ENCODE measurements at regions not wholly inside any gene's neighbourhood (a gene's known extent, or its start where the extent isn't known, plus 50 kb on each side); places are given as distances from the start of the nearest gene placed in this dataset.

- no peak overlapping the region for H3K27ac ChIP-seq (ENCODE audit: low read length in 2 of 2)
- H3K79me2 ChIP-seq (ENCODE audit: control insufficient read depth, insufficient read depth, low read length), result no peaks in the 10 kb centered on the region
- H3K4me3 ChIP-seq (ENCODE audit: control extremely low read depth in 1 of 5, extremely low read depth in 1 of 5, insufficient read depth in 1 of 5, low read depth in 2 of 5, low read length in 4 of 5), result no peak overlapping the region
- ATAC-seq (ENCODE audit: low read depth) (no peak), DNase-seq (no peak)
- Mint-ChIP-seq H3K4me1 (no peaks in the 10 kb centered on the region), H3K27ac (no peak overlapping the region), H3K27me3 (no peaks in the 10 kb centered on the region), H3K4me3 (no peak overlapping the region), H3K9me3 (ENCODE audit: insufficient read depth) (no peaks in the 10 kb centered on the region)
- no peak overlapping the region for H3K4me2 ChIP-seq (replicated peaks; ENCODE audit: low read depth, low read length, poor library complexity, severe bottlenecking)
- peaks cover 0 to 3% (median 0%) of the 10 kb centered on the region in 3 donors for H3K9me3 ChIP-seq (ENCODE audit: control extremely low read depth in 1 of 3, control insufficient read depth in 2 of 3, insufficient read depth in 1 of 3, low read length in 2 of 3)
- TF ChIP-seq CTCF (IDR thresholded peaks at IDR 0.05) (no peak), EZH2 (IDR thresholded peaks at IDR 0.05; ENCODE audit: borderline replicate concordance, insufficient read depth, low read depth, low read length, poor library complexity, severe bottlenecking) (no peak)
- CTCF ChIA-PET, result no interaction called here
- H4K20me1 ChIP-seq (ENCODE audit: control insufficient read depth, insufficient read depth, low read length, poor library complexity, severe bottlenecking), result no peaks in the 10 kb centered on the region
- intact Hi-C loops (cut with micrococcal nuclease), result no loop called here
- no peaks in the 10 kb centered on the region for H3K4me1 ChIP-seq (ENCODE audit: control insufficient read depth in 2 of 2, insufficient read depth in 2 of 2, low read length in 2 of 2)
- H3K27me3 ChIP-seq (replicated peaks in 1 of 4; ENCODE audit: control extremely low read depth in 1 of 4, control insufficient read depth in 3 of 4, insufficient read depth in 4 of 4, low read length in 3 of 4), result no peaks in the 10 kb centered on the region
- WGBS (ENCODE audit: insufficient coverage), result no CpG with 5 or more reads among the region's 2 CpGs
- H2AFZ ChIP-seq (ENCODE audit: insufficient read depth, low read depth, low read length, poor library complexity, severe bottlenecking), result no peak overlapping the region
- POLR2A ChIA-PET, result no interaction called here
- H3K9ac ChIP-seq (ENCODE audit: low read length), result no peak overlapping the region
- H3K36me3 ChIP-seq (replicated peaks in 1 of 2; ENCODE audit: control extremely low read depth in 1 of 2, control insufficient read depth in 1 of 2, extremely low read depth in 1 of 2, insufficient read depth in 2 of 2, low read length in 1 of 2), result no peaks in the 10 kb centered on the region
Measured at GRCh38 chr10:33674491-33674890, 340.0 kb upstream of the NRP1 start.

- no CpG with 5 or more reads among the region's 3 CpGs for WGBS (ENCODE audit: insufficient coverage)
- CTCF ChIA-PET, result no interaction called here
- no peaks in the 10 kb centered on the region for H3K27me3 Mint-ChIP-seq
- Histone ChIP-seq H3K9me3 (ENCODE audit: control extremely low read depth in 1 of 3, control insufficient read depth in 2 of 3, insufficient read depth in 1 of 3, low read length in 2 of 3) (peaks cover 0 to 3% (median 0%) of the 10 kb centered on the region in 3 donors), H3K27ac (ENCODE audit: low read length in 2 of 2) (no peak overlapping the region), H2AFZ (ENCODE audit: insufficient read depth, low read depth, low read length, poor library complexity, severe bottlenecking) (no peak overlapping the region), H3K4me3 (ENCODE audit: control extremely low read depth in 1 of 5, extremely low read depth in 1 of 5, insufficient read depth in 1 of 5, low read depth in 2 of 5, low read length in 4 of 5) (no peak overlapping the region), H4K20me1 (ENCODE audit: control insufficient read depth, insufficient read depth, low read length, poor library complexity, severe bottlenecking) (no peaks in the 10 kb centered on the region), H3K36me3 (replicated peaks in 1 of 2; ENCODE audit: control extremely low read depth in 1 of 2, control insufficient read depth in 1 of 2, extremely low read depth in 1 of 2, insufficient read depth in 2 of 2, low read length in 1 of 2) (no peaks in the 10 kb centered on the region), H3K4me2 (replicated peaks; ENCODE audit: low read depth, low read length, poor library complexity, severe bottlenecking) (no peak overlapping the region), H3K79me2 (ENCODE audit: control insufficient read depth, insufficient read depth, low read length) (no peaks in the 10 kb centered on the region), H3K4me1 (ENCODE audit: control insufficient read depth in 2 of 2, insufficient read depth in 2 of 2, low read length in 2 of 2) (no peaks in the 10 kb centered on the region), H3K27me3 (replicated peaks in 1 of 4; ENCODE audit: control extremely low read depth in 1 of 4, control insufficient read depth in 3 of 4, insufficient read depth in 4 of 4, low read length in 3 of 4) (no peaks in the 10 kb centered on the region), H3K9ac (ENCODE audit: low read length) (no peak overlapping the region)
- intact Hi-C loops (cut with micrococcal nuclease), result no loop called here
- ATAC-seq (ENCODE audit: low read depth) (no peak), DNase-seq (no peak)
- no peak for TF ChIP-seq EZH2 (IDR thresholded peaks at IDR 0.05; ENCODE audit: borderline replicate concordance, insufficient read depth, low read depth, low read length, poor library complexity, severe bottlenecking)
- TF ChIP-seq CTCF (IDR thresholded peaks at IDR 0.05), result no peak
- H3K27ac Mint-ChIP-seq, result no peak overlapping the region
- no peaks in the 10 kb centered on the region for H3K9me3 Mint-ChIP-seq (ENCODE audit: insufficient read depth)
- no peak overlapping the region for H3K4me3 Mint-ChIP-seq
- POLR2A ChIA-PET, result no interaction called here
- H3K4me1 Mint-ChIP-seq, result no peaks in the 10 kb centered on the region
Measured at GRCh38 chr10:33673839-33674415, 339.5 kb upstream of the NRP1 start.

Measured in B cell (primary cell).